ENCODE measurements at regions not wholly inside any gene's neighbourhood (a gene's known extent, or its start where the extent isn't known, plus 50 kb on each side); places are given as distances from the start of the nearest gene placed in this dataset.
A peak's percentile ranks its signal among the peaks of the same experiment; 100 is the strongest.

- no peak overlapping the region for H3K27ac ChIP-seq
These were observed 102.9 kb downstream of the C9orf152 start for GRCh38 chr9:110105107-110105506.

GRCh38 chr9:110106661-110107060 lies 101.3 kb downstream of the C9orf152 start:
- no peak for DNase-seq (ENCODE audit: low read depth, low spot score)
- no peak overlapping the region for H3K27ac ChIP-seq

More at GRCh38 chr9:110105107-110105506, 102.9 kb downstream of the C9orf152 start:
- DNase-seq (ENCODE audit: low read depth, low spot score): no peak

- DNase-seq (ENCODE audit: low read depth, low spot score): no peak
- H3K27ac ChIP-seq: no peak overlapping the region
These were observed 98.4 kb downstream of the C9orf152 start for GRCh38 chr9:110109333-110110092.

GRCh38 chr9:110110154-110110553 lies 97.8 kb downstream of the C9orf152 start:
- no peak overlapping the region for H3K27ac ChIP-seq

GRCh38 chr9:110111868-110112267 lies 96.1 kb downstream of the C9orf152 start:
- no peak for DNase-seq (ENCODE audit: low read depth, low spot score)
- no peak overlapping the region for H3K27ac ChIP-seq

More at GRCh38 chr9:110110154-110110553, 97.8 kb downstream of the C9orf152 start:
- no peak for DNase-seq (ENCODE audit: low read depth, low spot score)

- H3K27ac ChIP-seq: no peak overlapping the region
- no peak for DNase-seq (ENCODE audit: low read depth, low spot score)
These were observed 95.2 kb downstream of the C9orf152 start for GRCh38 chr9:110112792-110113191.

- DNase-seq (ENCODE audit: low read depth, low spot score): no peak
- H3K27ac ChIP-seq: no peak overlapping the region
These were observed 93.7 kb downstream of the C9orf152 start for GRCh38 chr9:110114086-110114858.

- H3K27ac ChIP-seq: no peak overlapping the region
- no peak for DNase-seq (ENCODE audit: low read depth, low spot score)
These were observed 93.1 kb downstream of the C9orf152 start for GRCh38 chr9:110114859-110115201.

- DNase-seq (ENCODE audit: low read depth, low spot score): no peak
- peak overlapping the region; percentile 49 for H3K27ac ChIP-seq
These were observed 92.6 kb downstream of the C9orf152 start for GRCh38 chr9:110115341-110115820.

- H3K27ac ChIP-seq: peak overlapping the region; percentile 49
- DNase-seq (ENCODE audit: low read depth, low spot score): no peak
These were observed 92.0 kb downstream of the C9orf152 start for GRCh38 chr9:110115826-110116542.

GRCh38 chr9:110116543-110116885 lies 91.4 kb downstream of the C9orf152 start:
- DNase-seq (ENCODE audit: low read depth, low spot score): no peak
- peak overlapping the region; percentile 49 for H3K27ac ChIP-seq

GRCh38 chr9:110121170-110121569 lies 86.8 kb downstream of the C9orf152 start:
- H3K27ac ChIP-seq: peak overlapping the region; percentile 44
- DNase-seq (ENCODE audit: low read depth, low spot score): no peak

GRCh38 chr9:110123341-110124095 lies 84.4 kb downstream of the C9orf152 start:
- DNase-seq (ENCODE audit: low read depth, low spot score): no peak
- no peak overlapping the region for H3K27ac ChIP-seq

- no peak overlapping the region for H3K27ac ChIP-seq
These were observed 83.5 kb downstream of the C9orf152 start for GRCh38 chr9:110124439-110124838.

GRCh38 chr9:110125207-110125751 lies 82.7 kb downstream of the C9orf152 start:
- DNase-seq (ENCODE audit: low read depth, low spot score): no peak
- H3K27ac ChIP-seq: no peak overlapping the region

More at GRCh38 chr9:110124439-110124838, 83.5 kb downstream of the C9orf152 start:
- no peak for DNase-seq (ENCODE audit: low read depth, low spot score)

GRCh38 chr9:110125763-110126351 lies 82.1 kb downstream of the C9orf152 start:
- no peak overlapping the region for H3K27ac ChIP-seq
- no peak for DNase-seq (ENCODE audit: low read depth, low spot score)

- no peak overlapping the region for H3K27ac ChIP-seq
- no peak for DNase-seq (ENCODE audit: low read depth, low spot score)
These were observed 81.4 kb downstream of the C9orf152 start for GRCh38 chr9:110126499-110126941.

GRCh38 chr9:110126986-110127864 lies 80.7 kb downstream of the C9orf152 start:
- DNase-seq (ENCODE audit: low read depth, low spot score): no peak
- H3K27ac ChIP-seq: no peak overlapping the region
